Natural killer cell (primary cell): ENCODE measurements at regions not wholly inside any gene's neighbourhood (a gene's known extent, or its start where the extent isn't known, plus 50 kb on each side); places are given as distances from the start of the nearest gene placed in this dataset.

Experiments used
- ATAC-seq, 3 donors: fragments of 150-1000 bp in 2 of 3; fragments of 200-7000 bp in 1 of 3; cut with Tn5 transposase; 1 replicate in 1 of 3; 2 replicates in 2 of 3; pipeline ENCODE4 v1.10.0; 2021; ENCODE audit warnings: mild to moderate bottlenecking in 2 of 3, moderate library complexity in 2 of 3
- DNase-seq, 2 donors: peaks; one replicate each; pipeline versions ENCODE4 v3.0.0 to v3.0.0-alpha.2; 2013 to 2021; ENCODE audit warnings: mixed read lengths in 1 of 2
- H3K27ac ChIP-seq: one replicate; pipeline ENCODE4 v1.5.1; 2013; ENCODE audit warnings: mild to moderate bottlenecking, low read length
- H3K27me3 ChIP-seq: one replicate; pipeline ENCODE4 v1.6.1; 2013; ENCODE audit warnings: low read length; ENCODE audit not compliant: control insufficient read depth, insufficient read depth
- H3K36me3 ChIP-seq: one replicate; pipeline ENCODE4 v1.6.1; 2013; ENCODE audit warnings: low read length; ENCODE audit not compliant: control insufficient read depth, insufficient read depth
- H3K4me1 ChIP-seq: one replicate; pipeline ENCODE4 v1.6.1; 2013; ENCODE audit warnings: low read length; ENCODE audit not compliant: control insufficient read depth, insufficient read depth
- H3K4me3 ChIP-seq: one replicate; pipeline ENCODE4 v1.5.1; 2013; ENCODE audit warnings: low read length
- H3K9me3 ChIP-seq: one replicate; pipeline ENCODE4 v1.6.1; 2013; ENCODE audit warnings: low read length; ENCODE audit not compliant: control insufficient read depth, insufficient read depth
- H3K27ac Mint-ChIP-seq, 2 donors: one replicate each; pipeline ENCODE4 v1.8.0; 2022; ENCODE audit warnings: mild to moderate bottlenecking in 2 of 2, mixed read lengths in 2 of 2, moderate library complexity in 1 of 2
- H3K27me3 Mint-ChIP-seq, 2 donors: one replicate each; pipeline ENCODE4 v1.8.0; 2022; ENCODE audit warnings: low read depth in 2 of 2, mixed read lengths in 2 of 2
- H3K36me3 Mint-ChIP-seq: one replicate; pipeline ENCODE4 v1.8.0; 2022; ENCODE audit warnings: mixed read lengths
- H3K4me1 Mint-ChIP-seq, 2 donors: one replicate each; pipeline ENCODE4 v1.8.0; 2022; ENCODE audit warnings: mixed read lengths in 2 of 2
- H3K4me3 Mint-ChIP-seq: one replicate; pipeline ENCODE4 v1.8.0; 2022; ENCODE audit warnings: mild to moderate bottlenecking, moderate library complexity, mixed read lengths
- H3K9me3 Mint-ChIP-seq, 2 donors: one replicate each; pipeline ENCODE4 v1.8.0; 2022; ENCODE audit warnings: mixed read lengths in 2 of 2
- CTCF ChIP-seq: fragments of 200-600 bp; IDR thresholded peaks from one replicate; pipeline ENCODE4 v1.8.0; 2022; ENCODE audit warnings: antibody characterized with exemption
- WGBS: methylation state at CpG from one replicate; pipeline ENCODE4 v1.1.7; 2013; ENCODE audit warnings: missing lambda C conversion rate; ENCODE audit not compliant: insufficient coverage; 5-methylcytosine and 5-hydroxymethylcytosine counted together
- intact Hi-C: fragments of 100-400 bp; cut with micrococcal nuclease; formaldehyde crosslinking; loops from one replicate; pipeline ENCODE4 v1.14.2; 2022

GRCh38 chr13:31064636-31065035 lies 97.1 kb downstream of the HSPH1 start:
- H3K36me3 Mint-ChIP-seq: no peaks in the 10 kb centered on the region
- no peak overlapping the region for H3K4me3 ChIP-seq

GRCh38 chr13:31063772-31064171 lies 97.9 kb downstream of the HSPH1 start:
- H3K4me1 ChIP-seq: no peaks in the 10 kb centered on the region
- H3K27me3 ChIP-seq: no peaks in the 10 kb centered on the region
- Mint-ChIP-seq H3K36me3 (no peaks in the 10 kb centered on the region), H3K4me1 (no peaks in the 10 kb centered on the region), H3K27me3 (peaks cover 15 to 30% of the 10 kb centered on the region in 2 donors), H3K27ac (no peak overlapping the region), H3K4me3 (no peak overlapping the region), H3K9me3 (peaks cover 0 to 2% of the 10 kb centered on the region in 2 donors)
- no peak for TF ChIP-seq CTCF
- no peak for ATAC-seq
- no CpG with 5 or more reads among the region's 1 CpG for WGBS
- no peak for DNase-seq
- no peak overlapping the region for H3K4me3 ChIP-seq
- H3K36me3 ChIP-seq: no peaks in the 10 kb centered on the region
- no peak overlapping the region for H3K27ac ChIP-seq
- intact Hi-C loops: no loop called here
- no peaks in the 10 kb centered on the region for H3K9me3 ChIP-seq

More at GRCh38 chr13:31064636-31065035, 97.1 kb downstream of the HSPH1 start:
- no peak for DNase-seq
- H3K27me3 Mint-ChIP-seq: peaks cover 15 to 30% of the 10 kb centered on the region in 2 donors
- TF ChIP-seq CTCF: no peak
- Histone ChIP-seq H3K27me3 (no peaks in the 10 kb centered on the region), H3K9me3 (no peaks in the 10 kb centered on the region), H3K36me3 (no peaks in the 10 kb centered on the region), H3K4me1 (no peaks in the 10 kb centered on the region), H3K27ac (no peak overlapping the region)
- WGBS: 73% methylated on average over 3 of the region's 4 CpGs
- no peak for ATAC-seq
- no peak overlapping the region for H3K4me3 Mint-ChIP-seq
- H3K27ac Mint-ChIP-seq: no peak overlapping the region
- intact Hi-C loops: no loop called here
- peaks cover 0 to 2% of the 10 kb centered on the region in 2 donors for H3K9me3 Mint-ChIP-seq
- H3K4me1 Mint-ChIP-seq: no peaks in the 10 kb centered on the region

GRCh38 chr13:31060655-31061054 lies 101.0 kb downstream of the HSPH1 start:
- peaks cover 18 to 28% of the 10 kb centered on the region in 2 donors for H3K27me3 Mint-ChIP-seq
- peaks cover 0 to 2% of the 10 kb centered on the region in 2 donors for H3K9me3 Mint-ChIP-seq
- DNase-seq (no peak), ATAC-seq (no peak)
- no peaks in the 10 kb centered on the region for H3K4me1 ChIP-seq
- no peak overlapping the region for H3K4me3 ChIP-seq
- whole genome bisulfite sequencing: 88% methylated on average over 6 of the region's 7 CpGs
- H3K27ac ChIP-seq: no peak overlapping the region
- H3K9me3 ChIP-seq: no peaks in the 10 kb centered on the region
- H3K27me3 ChIP-seq: no peaks in the 10 kb centered on the region
- intact Hi-C loops: no loop called here
- H3K27ac Mint-ChIP-seq: no peak overlapping the region
- H3K4me1 Mint-ChIP-seq: no peaks in the 10 kb centered on the region
- H3K36me3 ChIP-seq: no peaks in the 10 kb centered on the region
- TF ChIP-seq CTCF: no peak
- H3K36me3 Mint-ChIP-seq: no peaks in the 10 kb centered on the region
- no peak overlapping the region for H3K4me3 Mint-ChIP-seq

GRCh38 chr13:31060220-31060619 lies 101.5 kb downstream of the HSPH1 start:
- Mint-ChIP-seq H3K27ac (no peak overlapping the region), H3K4me1 (no peaks in the 10 kb centered on the region), H3K9me3 (peaks cover 0 to 2% of the 10 kb centered on the region in 2 donors), H3K36me3 (no peaks in the 10 kb centered on the region), H3K27me3 (peaks cover 18 to 24% of the 10 kb centered on the region in 2 donors), H3K4me3 (no peak overlapping the region)
- Histone ChIP-seq H3K27ac (no peak overlapping the region), H3K4me1 (no peaks in the 10 kb centered on the region), H3K4me3 (no peak overlapping the region), H3K36me3 (no peaks in the 10 kb centered on the region), H3K9me3 (no peaks in the 10 kb centered on the region), H3K27me3 (no peaks in the 10 kb centered on the region)
- DNase-seq (no peak), ATAC-seq (no peak)
- 90% methylated on average over 3 of the region's 3 CpGs for WGBS
- no peak for TF ChIP-seq CTCF
- intact Hi-C loops: no loop called here
